ENCODE measurements at regions not wholly inside any gene's neighbourhood (a gene's known extent, or its start where the extent isn't known, plus 50 kb on each side); places are given as distances from the start of the nearest gene placed in this dataset.

- H3K4me3 Mint-ChIP-seq = peak overlapping the region; percentile 55
- DNase-seq (no peak), ATAC-seq (ENCODE audit: low read depth) (peak; percentile 54)
- POLR2A ChIA-PET = interaction anchor here (0.7 kb wide), 1 partner anchor 116 kb away, joined by 4 read pairs; no protein-coding TSS in a partner anchor
- peaks cover 2% of the 10 kb centered on the region for H3K36me3 Mint-ChIP-seq (ENCODE audit: low read depth)
- H3K27ac Mint-ChIP-seq = peak overlapping the region; percentile 36
- intact Hi-C loops (cut with micrococcal nuclease) = no loop called here
- peaks cover 1% of the 10 kb centered on the region for H3K27me3 Mint-ChIP-seq
- TF ChIP-seq, protein P1, sequence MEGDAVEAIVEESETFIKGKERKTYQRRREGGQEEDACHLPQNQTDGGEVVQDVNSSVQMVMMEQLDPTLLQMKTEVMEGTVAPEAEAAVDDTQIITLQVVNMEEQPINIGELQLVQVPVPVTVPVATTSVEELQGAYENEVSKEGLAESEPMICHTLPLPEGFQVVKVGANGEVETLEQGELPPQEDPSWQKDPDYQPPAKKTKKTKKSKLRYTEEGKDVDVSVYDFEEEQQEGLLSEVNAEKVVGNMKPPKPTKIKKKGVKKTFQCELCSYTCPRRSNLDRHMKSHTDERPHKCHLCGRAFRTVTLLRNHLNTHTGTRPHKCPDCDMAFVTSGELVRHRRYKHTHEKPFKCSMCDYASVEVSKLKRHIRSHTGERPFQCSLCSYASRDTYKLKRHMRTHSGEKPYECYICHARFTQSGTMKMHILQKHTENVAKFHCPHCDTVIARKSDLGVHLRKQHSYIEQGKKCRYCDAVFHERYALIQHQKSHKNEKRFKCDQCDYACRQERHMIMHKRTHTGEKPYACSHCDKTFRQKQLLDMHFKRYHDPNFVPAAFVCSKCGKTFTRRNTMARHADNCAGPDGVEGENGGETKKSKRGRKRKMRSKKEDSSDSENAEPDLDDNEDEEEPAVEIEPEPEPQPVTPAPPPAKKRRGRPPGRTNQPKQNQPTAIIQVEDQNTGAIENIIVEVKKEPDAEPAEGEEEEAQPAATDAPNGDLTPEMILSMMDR (IDR thresholded peaks at IDR 0.05) = no peak
- CTCF ChIA-PET = no interaction called here
- H3K4me1 Mint-ChIP-seq = peaks cover 33% of the 10 kb centered on the region
- H3K9me3 Mint-ChIP-seq = peaks cover 29% of the 10 kb centered on the region
These were observed 91.5 kb downstream of the FOXL3 start for GRCh38 chr7:381211-382042.

DNA sequence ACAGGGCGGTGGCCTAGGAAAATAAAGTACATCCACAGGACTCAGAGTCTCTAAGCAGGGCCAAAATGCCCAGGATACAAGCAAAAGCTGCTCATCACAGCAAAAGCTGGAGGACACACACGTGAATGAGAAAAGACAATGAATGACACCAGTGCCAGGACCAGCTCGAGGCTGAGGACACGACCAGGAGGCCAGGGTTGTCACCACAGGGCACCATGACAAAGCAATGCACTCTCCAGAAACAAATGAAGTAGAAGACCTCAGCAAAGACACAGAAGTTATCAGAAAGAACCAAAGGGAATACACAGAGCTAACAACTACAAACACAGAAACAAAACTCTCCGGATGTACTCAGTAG, 92.1 kb downstream of the FOXL3 start:
- TF ChIP-seq, protein P1 (IDR thresholded peaks at IDR 0.05) = no peak
- intact Hi-C loops (cut with micrococcal nuclease) = no loop called here
- ChIA-PET POLR2A (interaction anchor here (0.6 to 0.7 kb wide), 2 partner anchors 117 to 1188 kb away, joined by 3 to 4 read pairs; no protein-coding TSS in a partner anchor), CTCF (no interaction called here)
- ATAC-seq (ENCODE audit: low read depth) = no peak
- no peaks in the 10 kb centered on the region for H3K27me3 Mint-ChIP-seq
- DNase-seq = no peak
- peak overlapping the region; percentile 36 for H3K27ac Mint-ChIP-seq
- peak overlapping the region; percentile 55 for H3K4me3 Mint-ChIP-seq
- peaks cover 33% of the 10 kb centered on the region for H3K4me1 Mint-ChIP-seq
- H3K36me3 Mint-ChIP-seq (ENCODE audit: low read depth) = peaks cover 2% of the 10 kb centered on the region
- peaks cover 29% of the 10 kb centered on the region for H3K9me3 Mint-ChIP-seq

DNA sequence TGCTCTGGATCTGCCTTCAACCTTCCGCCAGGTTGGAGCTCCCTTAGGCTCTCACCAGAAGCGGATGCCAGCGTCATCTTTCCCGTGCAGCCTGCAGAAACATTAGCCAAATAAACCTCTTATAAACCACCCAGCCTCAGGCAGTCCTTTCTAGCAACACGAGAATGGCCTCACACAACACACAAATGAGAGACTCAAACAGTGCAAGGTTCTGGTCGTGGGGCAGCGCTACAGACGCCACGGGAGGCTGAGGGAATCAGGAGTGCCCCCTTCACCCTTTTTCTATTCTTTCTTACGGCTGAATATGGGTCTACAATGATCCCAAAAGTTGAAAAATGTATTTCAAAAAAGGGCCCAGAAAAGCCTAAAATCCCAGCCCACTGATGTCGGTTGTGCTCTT, 96.4 kb downstream of the FOXL3 start:
- Mint-ChIP-seq H3K27ac (no peak overlapping the region), H3K36me3 (ENCODE audit: low read depth) (peaks cover 2% of the 10 kb centered on the region), H3K4me1 (peaks cover 14% of the 10 kb centered on the region), H3K27me3 (no peaks in the 10 kb centered on the region), H3K4me3 (no peak overlapping the region), H3K9me3 (peaks cover 29% of the 10 kb centered on the region)
- intact Hi-C loops (cut with micrococcal nuclease) = no loop called here
- no peak for ATAC-seq (ENCODE audit: low read depth)
- ChIA-PET CTCF (no interaction called here), POLR2A (no interaction called here)
- TF ChIP-seq, protein P1 (IDR thresholded peaks at IDR 0.05) = no peak
- no peak for DNase-seq

DNA sequence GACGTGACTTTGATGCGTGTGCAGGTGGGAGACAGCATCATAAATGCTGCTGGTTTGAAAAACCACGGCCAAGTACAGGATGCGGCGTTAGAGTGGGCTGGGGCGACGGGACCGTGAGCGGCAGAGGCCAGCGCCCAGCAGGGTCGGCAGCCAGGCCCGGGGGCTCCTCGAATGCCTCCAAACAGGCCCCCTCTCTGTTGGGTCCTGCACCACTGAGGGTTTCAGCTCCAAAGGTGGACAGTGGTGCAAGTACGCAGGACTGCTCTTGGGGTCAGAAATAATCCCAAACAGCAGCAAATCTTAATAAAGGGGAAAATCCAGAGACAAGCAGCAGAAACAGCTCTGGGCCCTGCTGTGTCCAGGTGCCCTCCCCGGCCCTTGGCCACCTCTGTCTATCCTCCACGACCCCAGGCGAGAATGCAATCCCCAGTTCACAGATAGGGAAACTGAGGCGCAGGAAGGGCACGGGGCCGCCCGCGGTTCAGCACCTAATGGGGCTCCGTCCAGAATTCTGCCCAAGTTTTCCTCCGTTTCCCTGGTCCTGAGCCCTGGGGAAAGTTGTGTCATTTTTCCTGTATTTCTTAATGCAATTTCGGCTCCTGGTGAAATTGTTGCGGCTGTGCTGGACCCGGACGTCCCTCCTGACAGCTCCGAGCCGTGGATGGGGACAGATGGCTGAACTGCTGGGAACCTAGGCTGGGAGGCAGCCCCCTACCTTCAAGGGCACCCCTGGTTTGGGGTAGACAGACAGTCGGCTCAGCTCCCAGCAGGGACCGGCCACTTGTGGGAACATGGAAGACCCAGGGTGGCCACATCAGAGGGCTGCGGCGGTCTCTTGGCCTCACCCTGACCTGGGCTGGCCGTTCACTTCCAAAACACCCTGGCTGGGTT, 97.4 kb downstream of the FOXL3 start:
- intact Hi-C loops (cut with micrococcal nuclease) = no loop called here
- TF ChIP-seq, protein P1 (IDR thresholded peaks at IDR 0.05) = no peak
- Mint-ChIP-seq H3K27me3 (no peaks in the 10 kb centered on the region), H3K9me3 (peaks cover 30% of the 10 kb centered on the region), H3K4me3 (no peak overlapping the region), H3K4me1 (peaks cover 4% of the 10 kb centered on the region), H3K27ac (no peak overlapping the region), H3K36me3 (ENCODE audit: low read depth) (no peaks in the 10 kb centered on the region)
- ChIA-PET POLR2A (no interaction called here), CTCF (no interaction called here)
- no peak for ATAC-seq (ENCODE audit: low read depth)
- no peak for DNase-seq
